ENCODE measurements at regions not wholly inside any gene's neighbourhood (a gene's known extent, or its start where the extent isn't known, plus 50 kb on each side); places are given as distances from the start of the nearest gene placed in this dataset.

- Histone ChIP-seq H3K36me3 (no peaks in the 10 kb centered on the region), H3K27ac (no peak overlapping the region), H3K27me3 (ENCODE audit: insufficient read depth, low read depth, severe bottlenecking) (peaks cover 3% of the 10 kb centered on the region), H3K9me3 (ENCODE audit: severe bottlenecking) (no peaks in the 10 kb centered on the region), H3K4me3 (ENCODE audit: low read depth, low read length) (no peak overlapping the region)
- TF ChIP-seq, protein P1, sequence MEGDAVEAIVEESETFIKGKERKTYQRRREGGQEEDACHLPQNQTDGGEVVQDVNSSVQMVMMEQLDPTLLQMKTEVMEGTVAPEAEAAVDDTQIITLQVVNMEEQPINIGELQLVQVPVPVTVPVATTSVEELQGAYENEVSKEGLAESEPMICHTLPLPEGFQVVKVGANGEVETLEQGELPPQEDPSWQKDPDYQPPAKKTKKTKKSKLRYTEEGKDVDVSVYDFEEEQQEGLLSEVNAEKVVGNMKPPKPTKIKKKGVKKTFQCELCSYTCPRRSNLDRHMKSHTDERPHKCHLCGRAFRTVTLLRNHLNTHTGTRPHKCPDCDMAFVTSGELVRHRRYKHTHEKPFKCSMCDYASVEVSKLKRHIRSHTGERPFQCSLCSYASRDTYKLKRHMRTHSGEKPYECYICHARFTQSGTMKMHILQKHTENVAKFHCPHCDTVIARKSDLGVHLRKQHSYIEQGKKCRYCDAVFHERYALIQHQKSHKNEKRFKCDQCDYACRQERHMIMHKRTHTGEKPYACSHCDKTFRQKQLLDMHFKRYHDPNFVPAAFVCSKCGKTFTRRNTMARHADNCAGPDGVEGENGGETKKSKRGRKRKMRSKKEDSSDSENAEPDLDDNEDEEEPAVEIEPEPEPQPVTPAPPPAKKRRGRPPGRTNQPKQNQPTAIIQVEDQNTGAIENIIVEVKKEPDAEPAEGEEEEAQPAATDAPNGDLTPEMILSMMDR (IDR thresholded peaks at IDR 0.05; ENCODE audit: low read depth, low read length) = no peak
- DNase-seq = no peak
Observed at GRCh38 chr6:85892346-85892745, 249.7 kb upstream of the SYNCRIP start.

DNA sequence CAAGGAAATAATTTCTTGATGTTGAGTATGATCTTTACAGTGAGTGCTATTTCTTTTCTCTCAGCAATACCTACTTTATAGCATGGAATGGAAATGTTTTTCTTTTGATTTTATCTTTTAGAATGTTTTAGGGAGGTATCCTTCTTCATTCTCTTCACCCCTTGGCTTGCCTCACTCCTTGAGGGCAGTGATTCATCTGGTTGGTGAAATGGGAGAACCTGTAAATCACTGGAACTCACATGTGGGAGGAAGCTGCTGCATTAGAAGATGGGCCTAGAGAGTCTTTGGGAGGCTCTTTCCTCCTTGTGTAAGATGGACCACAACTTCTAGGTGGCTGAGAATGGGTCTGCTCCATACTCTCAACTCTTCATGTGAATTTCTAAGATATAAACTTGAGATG lies 244.8 kb upstream of the SYNCRIP start:
- Histone ChIP-seq H3K36me3 (no peaks in the 10 kb centered on the region), H3K9me3 (ENCODE audit: severe bottlenecking) (no peaks in the 10 kb centered on the region)
- TF ChIP-seq, protein P1 (IDR thresholded peaks at IDR 0.05; ENCODE audit: low read depth, low read length) = no peak

DNA sequence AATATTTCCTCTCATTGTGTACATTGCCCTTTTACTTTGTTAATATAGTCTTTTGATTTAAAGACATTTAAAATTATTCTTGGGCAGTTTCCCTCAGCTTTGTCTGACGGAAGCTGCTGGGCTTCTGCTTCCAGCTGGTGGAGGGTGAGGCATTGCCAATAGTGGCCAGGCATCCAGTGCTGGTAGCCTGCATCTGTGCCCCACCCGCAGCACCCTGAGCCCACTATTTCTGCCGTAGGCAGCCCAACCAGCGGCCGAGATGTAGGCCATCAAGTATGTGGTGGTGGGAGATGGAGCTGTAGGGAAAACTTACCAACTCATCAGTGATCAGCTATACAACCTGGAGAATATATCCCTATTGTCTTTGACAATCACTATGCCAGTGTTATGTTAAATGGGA lies 226.0 kb upstream of the SYNCRIP start:
- TF ChIP-seq, protein P1 (IDR thresholded peaks at IDR 0.05; ENCODE audit: low read depth, low read length) = no peak
- Histone ChIP-seq H3K27me3 (ENCODE audit: insufficient read depth, low read depth, severe bottlenecking) (peaks cover 50% of the 10 kb centered on the region), H3K9me3 (ENCODE audit: severe bottlenecking) (no peaks in the 10 kb centered on the region), H3K4me3 (ENCODE audit: low read depth, low read length) (no peak overlapping the region), H3K36me3 (no peaks in the 10 kb centered on the region), H3K27ac (no peak overlapping the region)
- no peak for DNase-seq

More for the DNA sequence above, 244.8 kb upstream of the SYNCRIP start:
- no peak overlapping the region for H3K27ac ChIP-seq
- peaks cover 17% of the 10 kb centered on the region for H3K27me3 ChIP-seq (ENCODE audit: insufficient read depth, low read depth, severe bottlenecking)
- no peak for DNase-seq
- no peak overlapping the region for H3K4me3 ChIP-seq (ENCODE audit: low read depth, low read length)

DNA sequence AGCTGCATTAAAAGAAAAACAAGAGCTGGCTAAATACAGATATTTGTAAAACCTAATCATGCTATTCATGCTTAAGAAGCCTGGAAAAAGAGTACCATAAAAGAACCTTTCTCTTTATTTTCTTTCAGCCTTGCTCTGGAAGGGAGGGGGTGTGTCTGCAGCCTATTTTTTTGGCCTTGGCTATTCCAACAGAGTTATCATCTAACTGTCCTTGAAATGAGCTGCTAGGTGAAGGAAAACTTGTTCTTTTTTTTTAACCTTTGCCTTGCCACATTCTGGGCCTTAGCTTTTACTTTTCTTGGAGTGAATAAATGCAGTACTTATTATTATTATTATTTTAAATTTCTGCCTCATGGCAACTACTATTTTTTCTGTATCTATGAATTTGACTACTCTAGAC lies 224.9 kb upstream of the SYNCRIP start:
- DNase-seq = no peak
- no peak overlapping the region for H3K27ac ChIP-seq
- H3K9me3 ChIP-seq (ENCODE audit: severe bottlenecking) = no peaks in the 10 kb centered on the region
- peaks cover 50% of the 10 kb centered on the region for H3K27me3 ChIP-seq (ENCODE audit: insufficient read depth, low read depth, severe bottlenecking)
- no peak overlapping the region for H3K4me3 ChIP-seq (ENCODE audit: low read depth, low read length)
- TF ChIP-seq, protein P1 (IDR thresholded peaks at IDR 0.05; ENCODE audit: low read depth, low read length) = no peak
- H3K36me3 ChIP-seq = no peaks in the 10 kb centered on the region

DNA sequence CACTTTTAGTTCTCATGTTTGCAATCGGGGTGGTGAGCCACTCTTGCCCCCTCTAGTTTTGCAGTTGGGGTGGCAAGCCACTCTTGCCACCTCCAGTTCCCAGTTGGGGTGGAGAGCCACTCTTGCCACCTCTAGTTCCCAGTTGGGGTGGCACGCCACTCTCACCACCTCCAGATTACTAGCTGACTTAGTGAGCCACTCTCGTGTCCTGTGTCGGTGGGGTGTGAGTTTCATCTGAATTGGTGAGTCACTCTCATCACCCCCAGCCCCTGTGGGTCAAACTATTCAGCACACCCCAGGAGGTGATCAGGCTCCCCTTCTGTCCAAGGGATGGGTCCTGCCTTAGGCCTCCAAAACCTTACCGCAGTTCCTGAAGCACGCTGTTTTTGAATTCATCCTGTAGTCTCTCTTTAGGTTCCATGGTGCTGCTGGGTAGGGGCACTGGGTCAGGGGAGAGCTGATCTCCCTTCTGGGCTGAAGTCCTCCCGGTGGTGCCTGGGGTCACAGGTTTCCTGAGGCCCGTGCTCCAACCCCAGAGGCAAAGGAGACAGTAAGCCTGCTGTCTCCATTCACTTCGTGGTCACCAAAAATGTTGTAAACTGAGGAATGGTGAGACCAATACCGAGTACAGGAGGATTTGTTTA lies 224.2 kb upstream of the SYNCRIP start:
- Histone ChIP-seq H3K4me3 (ENCODE audit: low read depth, low read length) (no peak overlapping the region), H3K36me3 (no peaks in the 10 kb centered on the region), H3K27me3 (ENCODE audit: insufficient read depth, low read depth, severe bottlenecking) (peaks cover 50% of the 10 kb centered on the region), H3K9me3 (ENCODE audit: severe bottlenecking) (no peaks in the 10 kb centered on the region), H3K27ac (no peak overlapping the region)
- DNase-seq = no peak
- TF ChIP-seq, protein P1 (IDR thresholded peaks at IDR 0.05; ENCODE audit: low read depth, low read length) = no peak

DNA sequence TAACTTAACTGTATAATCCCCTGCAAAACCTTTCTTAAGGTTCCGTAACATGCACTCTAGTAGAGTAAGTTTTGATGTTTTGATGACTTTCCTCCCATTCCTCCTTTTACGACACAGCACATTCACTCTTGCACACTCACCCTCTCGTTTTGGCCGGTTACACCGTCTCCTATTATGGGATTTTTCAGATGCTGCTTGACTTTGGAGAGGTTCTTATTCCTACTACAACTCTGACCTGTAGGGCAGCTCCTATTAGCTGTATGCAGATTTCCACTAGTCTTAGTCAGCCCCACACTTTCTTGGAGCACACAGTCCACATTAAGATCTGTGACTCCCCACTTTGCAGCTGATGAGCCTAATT lies 223.7 kb upstream of the SYNCRIP start:
- TF ChIP-seq, protein P1 (IDR thresholded peaks at IDR 0.05; ENCODE audit: low read depth, low read length) = no peak
- no peak for DNase-seq
- H3K27me3 ChIP-seq (ENCODE audit: insufficient read depth, low read depth, severe bottlenecking) = peaks cover 50% of the 10 kb centered on the region
- H3K36me3 ChIP-seq = no peaks in the 10 kb centered on the region
- no peak overlapping the region for H3K27ac ChIP-seq
- no peak overlapping the region for H3K4me3 ChIP-seq (ENCODE audit: low read depth, low read length)
- H3K9me3 ChIP-seq (ENCODE audit: severe bottlenecking) = no peaks in the 10 kb centered on the region

All from WERI-Rb-1 (cell line).